ENCODE measurements at regions not wholly inside any gene's neighbourhood (a gene's known extent, or its start where the extent isn't known, plus 50 kb on each side); places are given as distances from the start of the nearest gene placed in this dataset.

- DNase-seq (ENCODE audit: extremely low spot score), result no peak
- no peak for TF ChIP-seq PKNOX1 (IDR thresholded peaks at IDR 0.05)
- TF ChIP-seq SP1 (IDR thresholded peaks at IDR 0.05), result no peak
- no peak for TF ChIP-seq ARNT (IDR thresholded peaks at IDR 0.05)
- TF ChIP-seq TARDBP (IDR thresholded peaks at IDR 0.05), result no peak
- no peak for TF ChIP-seq BHLHE40 (IDR thresholded peaks at IDR 0.05; ENCODE audit: borderline replicate concordance)
- no peak for TF ChIP-seq ZNF384 (IDR thresholded peaks at IDR 0.05)
- no peak for TF ChIP-seq FOXK2 (IDR thresholded peaks at IDR 0.05)
- no peak for TF ChIP-seq HDGF (IDR thresholded peaks at IDR 0.05; ENCODE audit: borderline replicate concordance)
- no peak for TF ChIP-seq FOXM1 (IDR thresholded peaks at IDR 0.05; ENCODE audit: borderline replicate concordance)
- TF ChIP-seq LEF1 (IDR thresholded peaks at IDR 0.05; ENCODE audit: borderline replicate concordance), result no peak
- TF ChIP-seq FOXA1 (IDR thresholded peaks at IDR 0.05), result no peak
- no peak for TF ChIP-seq CTBP1 (IDR thresholded peaks at IDR 0.05; ENCODE audit: borderline replicate concordance)
- no peak for TF ChIP-seq L3MBTL2 (conservative IDR thresholded peaks at IDR 0.05)
- TF ChIP-seq NFRKB (IDR thresholded peaks at IDR 0.05), result no peak
- no peak for TF ChIP-seq ELF4 (IDR thresholded peaks at IDR 0.05)
- no peak for TF ChIP-seq SUZ12 (IDR thresholded peaks at IDR 0.05)
- POLR2A ChIA-PET, result no interaction called here
- CTCF ChIA-PET, result no interaction called here
These were observed 450.3 kb upstream of the PCDH7 start for GRCh38 chr4:30269850-30270249.

GRCh38 chr4:30281986-30282385 lies 438.2 kb upstream of the PCDH7 start:
- CTCF ChIA-PET, result no interaction called here
- POLR2A ChIA-PET, result no interaction called here
- TF ChIP-seq FOXA1 (IDR thresholded peaks at IDR 0.05) (no peak), PKNOX1 (IDR thresholded peaks at IDR 0.05) (no peak), NFRKB (IDR thresholded peaks at IDR 0.05) (no peak), LEF1 (IDR thresholded peaks at IDR 0.05; ENCODE audit: borderline replicate concordance) (no peak), ELF4 (IDR thresholded peaks at IDR 0.05) (no peak), FOXK2 (IDR thresholded peaks at IDR 0.05) (no peak), BHLHE40 (IDR thresholded peaks at IDR 0.05; ENCODE audit: borderline replicate concordance) (no peak), FOXM1 (IDR thresholded peaks at IDR 0.05; ENCODE audit: borderline replicate concordance) (no peak), SUZ12 (IDR thresholded peaks at IDR 0.05) (no peak), SP1 (IDR thresholded peaks at IDR 0.05) (no peak), ZNF384 (IDR thresholded peaks at IDR 0.05) (no peak), TARDBP (IDR thresholded peaks at IDR 0.05) (no peak), ARNT (IDR thresholded peaks at IDR 0.05) (no peak), HDGF (IDR thresholded peaks at IDR 0.05; ENCODE audit: borderline replicate concordance) (no peak), L3MBTL2 (conservative IDR thresholded peaks at IDR 0.05) (no peak), CTBP1 (IDR thresholded peaks at IDR 0.05; ENCODE audit: borderline replicate concordance) (no peak)
- DNase-seq (ENCODE audit: extremely low spot score), result no peak

GRCh38 chr4:30283336-30283735 lies 436.8 kb upstream of the PCDH7 start:
- TF ChIP-seq ZNF384 (IDR thresholded peaks at IDR 0.05), result no peak
- TF ChIP-seq NFRKB (IDR thresholded peaks at IDR 0.05), result no peak
- no peak for TF ChIP-seq PKNOX1 (IDR thresholded peaks at IDR 0.05)
- no peak for TF ChIP-seq FOXK2 (IDR thresholded peaks at IDR 0.05)
- TF ChIP-seq ELF4 (IDR thresholded peaks at IDR 0.05), result no peak
- no peak for TF ChIP-seq SP1 (IDR thresholded peaks at IDR 0.05)
- no peak for TF ChIP-seq BHLHE40 (IDR thresholded peaks at IDR 0.05; ENCODE audit: borderline replicate concordance)
- TF ChIP-seq LEF1 (IDR thresholded peaks at IDR 0.05; ENCODE audit: borderline replicate concordance), result no peak
- no peak for TF ChIP-seq TARDBP (IDR thresholded peaks at IDR 0.05)
- TF ChIP-seq ARNT (IDR thresholded peaks at IDR 0.05), result no peak
- no peak for TF ChIP-seq CTBP1 (IDR thresholded peaks at IDR 0.05; ENCODE audit: borderline replicate concordance)
- TF ChIP-seq SUZ12 (IDR thresholded peaks at IDR 0.05), result no peak
- TF ChIP-seq HDGF (IDR thresholded peaks at IDR 0.05; ENCODE audit: borderline replicate concordance), result no peak
- no peak for TF ChIP-seq FOXA1 (IDR thresholded peaks at IDR 0.05)
- TF ChIP-seq FOXM1 (IDR thresholded peaks at IDR 0.05; ENCODE audit: borderline replicate concordance), result no peak
- no peak for TF ChIP-seq L3MBTL2 (conservative IDR thresholded peaks at IDR 0.05)
- CTCF ChIA-PET, result no interaction called here
- POLR2A ChIA-PET, result no interaction called here
- DNase-seq (ENCODE audit: extremely low spot score), result no peak

- ChIA-PET POLR2A (no interaction called here), CTCF (no interaction called here)
- TF ChIP-seq SP1 (IDR thresholded peaks at IDR 0.05) (no peak), FOXA1 (IDR thresholded peaks at IDR 0.05) (no peak), BHLHE40 (IDR thresholded peaks at IDR 0.05; ENCODE audit: borderline replicate concordance) (no peak), FOXM1 (IDR thresholded peaks at IDR 0.05; ENCODE audit: borderline replicate concordance) (no peak), FOXK2 (IDR thresholded peaks at IDR 0.05) (no peak)
- no peak for DNase-seq (ENCODE audit: extremely low spot score)
These were observed 425.9 kb upstream of the PCDH7 start for GRCh38 chr4:30294295-30294694.

GRCh38 chr4:30295652-30296051 lies 424.5 kb upstream of the PCDH7 start:
- ChIA-PET POLR2A (no interaction called here), CTCF (no interaction called here)
- no peak for DNase-seq (ENCODE audit: extremely low spot score)
- TF ChIP-seq ZNF384 (IDR thresholded peaks at IDR 0.05) (no peak), L3MBTL2 (conservative IDR thresholded peaks at IDR 0.05) (no peak), CTBP1 (IDR thresholded peaks at IDR 0.05; ENCODE audit: borderline replicate concordance) (no peak), ELF4 (IDR thresholded peaks at IDR 0.05) (no peak), FOXM1 (IDR thresholded peaks at IDR 0.05; ENCODE audit: borderline replicate concordance) (no peak)

GRCh38 chr4:30314001-30314400 lies 406.2 kb upstream of the PCDH7 start:
- ChIA-PET CTCF (no interaction called here), POLR2A (no interaction called here)
- TF ChIP-seq FOXM1 (IDR thresholded peaks at IDR 0.05; ENCODE audit: borderline replicate concordance), result no peak
- no peak for TF ChIP-seq BHLHE40 (IDR thresholded peaks at IDR 0.05; ENCODE audit: borderline replicate concordance)
- no peak for TF ChIP-seq CTBP1 (IDR thresholded peaks at IDR 0.05; ENCODE audit: borderline replicate concordance)
- TF ChIP-seq FOXA1 (IDR thresholded peaks at IDR 0.05), result no peak
- no peak for TF ChIP-seq SP1 (IDR thresholded peaks at IDR 0.05)
- TF ChIP-seq ELF4 (IDR thresholded peaks at IDR 0.05), result no peak
- no peak for TF ChIP-seq PKNOX1 (IDR thresholded peaks at IDR 0.05)
- no peak for TF ChIP-seq SUZ12 (IDR thresholded peaks at IDR 0.05)
- no peak for TF ChIP-seq TARDBP (IDR thresholded peaks at IDR 0.05)
- no peak for TF ChIP-seq LEF1 (IDR thresholded peaks at IDR 0.05; ENCODE audit: borderline replicate concordance)
- no peak for TF ChIP-seq ARNT (IDR thresholded peaks at IDR 0.05)
- no peak for TF ChIP-seq ZNF384 (IDR thresholded peaks at IDR 0.05)
- TF ChIP-seq NFRKB (IDR thresholded peaks at IDR 0.05), result no peak
- no peak for TF ChIP-seq L3MBTL2 (conservative IDR thresholded peaks at IDR 0.05)
- TF ChIP-seq FOXK2 (IDR thresholded peaks at IDR 0.05), result no peak
- TF ChIP-seq HDGF (IDR thresholded peaks at IDR 0.05; ENCODE audit: borderline replicate concordance), result no peak
- DNase-seq (ENCODE audit: extremely low spot score), result no peak

All from HEK293T (cell line).